ENCODE measurements at regions not wholly inside any gene's neighbourhood (a gene's known extent, or its start where the extent isn't known, plus 50 kb on each side); places are given as distances from the start of the nearest gene placed in this dataset.

GRCh38 chr4:14892563-14892962 is 109.7 kb upstream of the CPEB2 start (continued):
- TF ChIP-seq STAT1 (IDR thresholded peaks at IDR 0.05; ENCODE audit: unreplicated experiment) (no peak), EZH2 (IDR thresholded peaks at IDR 0.05; ENCODE audit: low read depth, unreplicated experiment) (no peak), CREB1 (CRISPR knock-in tag; IDR thresholded peaks at IDR 0.05; ENCODE audit: low read depth) (no peak), JUNB (IDR thresholded peaks at IDR 0.05; ENCODE audit: unreplicated experiment) (no peak), CTCF (conservative IDR thresholded peaks at IDR 0.05; ENCODE audit: low read depth in 2 of 2) (no peak), POLR2AphosphoS5 (IDR thresholded peaks at IDR 0.05; ENCODE audit: low read depth) (no peak), ZNF114 (CRISPR knock-in tag; IDR thresholded peaks at IDR 0.05) (no peak), EZH2phosphoT487 (IDR thresholded peaks at IDR 0.05; ENCODE audit: unreplicated experiment) (no peak), NANOG (IDR thresholded peaks at IDR 0.05; ENCODE audit: borderline replicate concordance) (no peak), ZNF331 (CRISPR knock-in tag; IDR thresholded peaks at IDR 0.05; ENCODE audit: low read depth) (no peak)
- TF ChIP-seq, protein P1, sequence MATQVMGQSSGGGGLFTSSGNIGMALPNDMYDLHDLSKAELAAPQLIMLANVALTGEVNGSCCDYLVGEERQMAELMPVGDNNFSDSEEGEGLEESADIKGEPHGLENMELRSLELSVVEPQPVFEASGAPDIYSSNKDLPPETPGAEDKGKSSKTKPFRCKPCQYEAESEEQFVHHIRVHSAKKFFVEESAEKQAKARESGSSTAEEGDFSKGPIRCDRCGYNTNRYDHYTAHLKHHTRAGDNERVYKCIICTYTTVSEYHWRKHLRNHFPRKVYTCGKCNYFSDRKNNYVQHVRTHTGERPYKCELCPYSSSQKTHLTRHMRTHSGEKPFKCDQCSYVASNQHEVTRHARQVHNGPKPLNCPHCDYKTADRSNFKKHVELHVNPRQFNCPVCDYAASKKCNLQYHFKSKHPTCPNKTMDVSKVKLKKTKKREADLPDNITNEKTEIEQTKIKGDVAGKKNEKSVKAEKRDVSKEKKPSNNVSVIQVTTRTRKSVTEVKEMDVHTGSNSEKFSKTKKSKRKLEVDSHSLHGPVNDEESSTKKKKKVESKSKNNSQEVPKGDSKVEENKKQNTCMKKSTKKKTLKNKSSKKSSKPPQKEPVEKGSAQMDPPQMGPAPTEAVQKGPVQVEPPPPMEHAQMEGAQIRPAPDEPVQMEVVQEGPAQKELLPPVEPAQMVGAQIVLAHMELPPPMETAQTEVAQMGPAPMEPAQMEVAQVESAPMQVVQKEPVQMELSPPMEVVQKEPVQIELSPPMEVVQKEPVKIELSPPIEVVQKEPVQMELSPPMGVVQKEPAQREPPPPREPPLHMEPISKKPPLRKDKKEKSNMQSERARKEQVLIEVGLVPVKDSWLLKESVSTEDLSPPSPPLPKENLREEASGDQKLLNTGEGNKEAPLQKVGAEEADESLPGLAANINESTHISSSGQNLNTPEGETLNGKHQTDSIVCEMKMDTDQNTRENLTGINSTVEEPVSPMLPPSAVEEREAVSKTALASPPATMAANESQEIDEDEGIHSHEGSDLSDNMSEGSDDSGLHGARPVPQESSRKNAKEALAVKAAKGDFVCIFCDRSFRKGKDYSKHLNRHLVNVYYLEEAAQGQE (IDR thresholded peaks at IDR 0.05; ENCODE audit: unreplicated experiment) = no peak
- TF ChIP-seq, protein P2, sequence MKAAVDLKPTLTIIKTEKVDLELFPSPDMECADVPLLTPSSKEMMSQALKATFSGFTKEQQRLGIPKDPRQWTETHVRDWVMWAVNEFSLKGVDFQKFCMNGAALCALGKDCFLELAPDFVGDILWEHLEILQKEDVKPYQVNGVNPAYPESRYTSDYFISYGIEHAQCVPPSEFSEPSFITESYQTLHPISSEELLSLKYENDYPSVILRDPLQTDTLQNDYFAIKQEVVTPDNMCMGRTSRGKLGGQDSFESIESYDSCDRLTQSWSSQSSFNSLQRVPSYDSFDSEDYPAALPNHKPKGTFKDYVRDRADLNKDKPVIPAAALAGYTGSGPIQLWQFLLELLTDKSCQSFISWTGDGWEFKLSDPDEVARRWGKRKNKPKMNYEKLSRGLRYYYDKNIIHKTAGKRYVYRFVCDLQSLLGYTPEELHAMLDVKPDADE (IDR thresholded peaks at IDR 0.05) = no peak

- Histone ChIP-seq H3K27ac (ENCODE audit: low read depth) (no peak overlapping the region), H3K9me2 (ENCODE audit: insufficient read depth) (peaks cover 9% of the 10 kb centered on the region; the same call in 1 of the 2 replicates), H3F3A (replicated peaks; ENCODE audit: low read depth) (no peaks in the 10 kb centered on the region), H3K4me1 (ENCODE audit: insufficient read depth) (no peaks in the 10 kb centered on the region), H3K79me2 (replicated peaks; ENCODE audit: insufficient read depth) (no peaks in the 10 kb centered on the region), H4K20me1 (replicated peaks; ENCODE audit: insufficient read depth) (no peaks in the 10 kb centered on the region), H3K27me3 (ENCODE audit: insufficient read depth) (no peaks in the 10 kb centered on the region), H3K4me2 (no peak overlapping the region), H3K36me3 (ENCODE audit: insufficient read depth) (no peaks in the 10 kb centered on the region), H3K4me3 (no peak overlapping the region), H2AFZ (no peak overlapping the region)
- no peak overlapping the region for H3K4me3 Mint-ChIP-seq
- peaks cover 1% of the 10 kb centered on the region for H3K27me3 Mint-ChIP-seq (ENCODE audit: insufficient read depth, low read depth, poor library complexity)
- ATAC-seq (no peak), DNase-seq (ENCODE audit: low spot score) (no peak)
- no peak overlapping the region for H3K27ac Mint-ChIP-seq
- no peaks in the 10 kb centered on the region for H3K4me1 Mint-ChIP-seq
- H3K36me3 Mint-ChIP-seq (ENCODE audit: low read depth) = no peaks in the 10 kb centered on the region; the same call in 2 of the 3 replicates
- no peaks in the 10 kb centered on the region for H3K9me3 Mint-ChIP-seq
- no peak for TF ChIP-seq JUNB (IDR thresholded peaks at IDR 0.05; ENCODE audit: unreplicated experiment)
- TF ChIP-seq, protein P1 (IDR thresholded peaks at IDR 0.05; ENCODE audit: unreplicated experiment) = no peak
- TF ChIP-seq CREB1 (CRISPR knock-in tag; IDR thresholded peaks at IDR 0.05; ENCODE audit: low read depth) = no peak
Observed at GRCh38 chr4:14893713-14894112, 108.6 kb upstream of the CPEB2 start.

All from GM23338 (cell line).